Erythroblast (primary cell): ENCODE measurements at regions not wholly inside any gene's neighbourhood (a gene's known extent, or its start where the extent isn't known, plus 50 kb on each side); places are given as distances from the start of the nearest gene placed in this dataset.

Experiments
- GATA1 ChIP-seq: IDR thresholded peaks from 2 replicates; pipeline ENCODE4 v1.6.1; 2011; ENCODE audit warnings: low read depth, mild to moderate bottlenecking, control low read depth, low read length, moderate library complexity
- POLR2A ChIP-seq: IDR thresholded peaks from 2 replicates; pipeline ENCODE4 v1.6.1; 2011; ENCODE audit warnings: mild to moderate bottlenecking, low read length

- TF ChIP-seq POLR2A (no peak), GATA1 (no peak)
These were observed 182.3 kb upstream of the CDYL start for GRCh38 chr6:4593951-4594350.
